PC-9 (cell line): ENCODE measurements at regions not wholly inside any gene's neighbourhood (a gene's known extent, or its start where the extent isn't known, plus 50 kb on each side); places are given as distances from the start of the nearest gene placed in this dataset.

Experiments used
- BruUV-seq: library from RNA; stranded (reverse); fragments of 400-500 nt; replicated peaks from 2 replicates; lab custom pipeline; 2021; lab: Mats Ljungman, UMichigan
- CTCF ChIA-PET: fragments of 300-600 bp; sonication (Branson Sonifier 250); formaldehyde crosslinking; loops from one replicate; lab custom pipeline; 2022; ENCODE audit warnings: antibody characterized with exemption; lab: Charles Lee
- POLR2A ChIA-PET: fragments of 300-600 bp; sonication (Branson Sonifier 250); formaldehyde crosslinking; loops from one replicate; lab custom pipeline; 2022; ENCODE audit warnings: antibody characterized with exemption; ENCODE audit not compliant: unreplicated experiment; lab: Charles Lee
- DNase-seq, 2 experiments: peaks; one replicate each; pipeline versions ENCODE4 v3.0.0 to v3.0.0-alpha.2; 2015 to 2022; ENCODE audit warnings: mixed read lengths in 1 of 2
- H2AFZ ChIP-seq: fragments of 200-600 bp; sonication (generic); 2 replicates; pipeline ENCODE4 v1.8.1; 2017; ENCODE audit warnings: antibody characterized with exemption
- H3F3A ChIP-seq: fragments of 200-600 bp; sonication (generic); 2 replicates; pipeline ENCODE4 v1.8.1; 2017; ENCODE audit warnings: antibody characterized with exemption, mild to moderate bottlenecking, low read depth; ENCODE audit not compliant: insufficient read depth
- H3K27ac ChIP-seq: fragments of 200-600 bp; sonication (generic); 2 replicates; pipeline ENCODE4 v1.6.1; 2016; ENCODE audit warnings: mixed run types
- H3K27me3 ChIP-seq: fragments of 200-600 bp; sonication (generic); 2 replicates; pipeline ENCODE4 v1.6.1; 2016; ENCODE audit warnings: low read depth, mixed run types; ENCODE audit not compliant: insufficient read depth
- H3K36me3 ChIP-seq: fragments of 200-600 bp; sonication (generic); 2 replicates; pipeline ENCODE4 v1.6.1; 2016; ENCODE audit warnings: low read depth, mixed run types
- H3K4me1 ChIP-seq: fragments of 200-600 bp; sonication (generic); replicated peaks from 2 replicates; pipeline ENCODE4 v1.6.1; 2016; ENCODE audit warnings: mixed run types; ENCODE audit not compliant: insufficient read depth
- H3K4me2 ChIP-seq: fragments of 200-600 bp; sonication (generic); 2 replicates; pipeline ENCODE4 v1.6.1; 2017; ENCODE audit warnings: mixed run types
- H3K4me3 ChIP-seq: fragments of 200-600 bp; sonication (generic); 2 replicates; pipeline ENCODE4 v1.6.1; 2016; ENCODE audit warnings: mixed run types
- H3K79me2 ChIP-seq: fragments of 200-600 bp; sonication (generic); 2 replicates; pipeline ENCODE4 v1.6.1; 2017; ENCODE audit warnings: low read depth, mixed run types
- H3K9me2 ChIP-seq: fragments of 200-600 bp; sonication (generic); 2 replicates; pipeline ENCODE4 v1.8.1; 2017; ENCODE audit warnings: mild to moderate bottlenecking; ENCODE audit not compliant: insufficient read depth
- H3K9me3 ChIP-seq: fragments of 200-600 bp; sonication (generic); 2 replicates; pipeline ENCODE4 v1.8.1; 2016; ENCODE audit warnings: low read depth; ENCODE audit not compliant: insufficient read depth
- H4K20me1 ChIP-seq: fragments of 200-600 bp; sonication (generic); 2 replicates; pipeline ENCODE4 v1.8.1; 2017; ENCODE audit not compliant: insufficient read depth
- EZH2 ChIP-seq: fragments of 200-600 bp; sonication (generic); IDR thresholded peaks from 2 replicates; pipeline ENCODE4 v1.8.0; 2017; ENCODE audit warnings: antibody characterized with exemption, low read depth
- intact Hi-C: fragments of 100-400 bp; cut with micrococcal nuclease; formaldehyde crosslinking; loops from one replicate; pipeline ENCODE4 v1.10.0; 2022; ENCODE audit not compliant: unreplicated experiment
- TF ChIP-seq, protein P1 (sequence below): fragments of 200-600 bp; sonication (generic); conservative IDR thresholded peaks from 2 replicates; pipeline ENCODE4 v1.6.1; 2017; ENCODE audit warnings: mixed run types, antibody characterized with exemption, mild to moderate bottlenecking, moderate library complexity

DNA sequence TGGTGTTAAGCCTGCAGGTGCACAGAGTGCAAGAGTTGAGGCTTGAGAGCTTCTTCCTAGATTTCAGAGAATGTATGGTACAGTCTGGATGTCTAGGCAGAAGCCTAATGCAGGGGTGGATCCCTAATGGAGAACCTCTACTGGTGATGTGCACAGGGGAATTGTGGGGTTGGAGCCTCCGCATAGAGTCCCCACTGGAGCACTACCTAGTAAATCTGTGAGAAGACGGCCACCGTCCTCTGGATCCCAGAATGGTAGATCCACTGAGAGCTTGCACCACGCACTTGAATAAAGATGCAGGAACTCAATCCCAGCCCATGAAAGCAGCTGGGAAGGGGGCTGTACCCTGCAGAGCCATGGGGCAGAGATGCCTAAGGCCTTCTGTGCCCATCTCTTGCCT, 699.4 kb upstream of the FAM174A start:
- Histone ChIP-seq H3K79me2 (no peaks in the 10 kb centered on the region), H3K4me3 (no peak overlapping the region), H2AFZ (no peak overlapping the region), H3K9me3 (no peaks in the 10 kb centered on the region), H3K9me2 (no peaks in the 10 kb centered on the region), H3K27me3 (no peaks in the 10 kb centered on the region), H3F3A (no peaks in the 10 kb centered on the region), H3K27ac (no peak overlapping the region), H4K20me1 (no peaks in the 10 kb centered on the region; the same call in 1 of the 2 replicates), H3K36me3 (no peaks in the 10 kb centered on the region), H3K4me2 (no peak overlapping the region), H3K4me1 (no peaks in the 10 kb centered on the region)
- ChIA-PET POLR2A (no interaction called here), CTCF (no interaction called here)
- no peak for DNase-seq
- no peak for TF ChIP-seq EZH2
- intact Hi-C loops: no loop called here
- BruUV-seq: no TSS peak

DNA sequence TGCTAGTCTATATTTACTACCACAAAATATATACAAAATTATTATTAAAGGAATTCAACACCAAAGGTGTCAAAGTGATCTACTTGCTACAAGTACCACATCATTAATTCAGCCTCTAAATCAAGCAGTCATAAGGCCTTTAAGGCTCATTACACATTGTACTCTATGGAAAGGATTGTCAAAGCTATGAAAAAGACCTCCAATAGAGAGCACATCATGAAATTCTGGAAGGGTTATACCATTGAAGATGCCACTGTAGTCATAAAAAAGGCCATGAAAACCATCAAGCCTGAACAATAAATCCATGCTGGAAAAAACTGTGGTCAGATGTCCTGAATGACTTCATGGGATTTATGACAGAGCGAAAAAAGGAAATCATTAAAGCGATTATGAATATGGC, 708.0 kb upstream of the FAM174A start:
- no TSS peak for BruUV-seq
- Histone ChIP-seq H2AFZ (no peak overlapping the region), H3K4me3 (no peak overlapping the region), H3K9me3 (no peaks in the 10 kb centered on the region), H3K36me3 (no peaks in the 10 kb centered on the region), H3K9me2 (no peaks in the 10 kb centered on the region; the same call in 1 of the 2 replicates), H3K4me1 (no peaks in the 10 kb centered on the region), H3K79me2 (no peaks in the 10 kb centered on the region), H4K20me1 (no peaks in the 10 kb centered on the region), H3F3A (no peaks in the 10 kb centered on the region), H3K27ac (no peak overlapping the region), H3K27me3 (no peaks in the 10 kb centered on the region), H3K4me2 (no peak overlapping the region)
- ChIA-PET CTCF (no interaction called here), POLR2A (no interaction called here)
- no peak for TF ChIP-seq EZH2
- TF ChIP-seq, protein P1, sequence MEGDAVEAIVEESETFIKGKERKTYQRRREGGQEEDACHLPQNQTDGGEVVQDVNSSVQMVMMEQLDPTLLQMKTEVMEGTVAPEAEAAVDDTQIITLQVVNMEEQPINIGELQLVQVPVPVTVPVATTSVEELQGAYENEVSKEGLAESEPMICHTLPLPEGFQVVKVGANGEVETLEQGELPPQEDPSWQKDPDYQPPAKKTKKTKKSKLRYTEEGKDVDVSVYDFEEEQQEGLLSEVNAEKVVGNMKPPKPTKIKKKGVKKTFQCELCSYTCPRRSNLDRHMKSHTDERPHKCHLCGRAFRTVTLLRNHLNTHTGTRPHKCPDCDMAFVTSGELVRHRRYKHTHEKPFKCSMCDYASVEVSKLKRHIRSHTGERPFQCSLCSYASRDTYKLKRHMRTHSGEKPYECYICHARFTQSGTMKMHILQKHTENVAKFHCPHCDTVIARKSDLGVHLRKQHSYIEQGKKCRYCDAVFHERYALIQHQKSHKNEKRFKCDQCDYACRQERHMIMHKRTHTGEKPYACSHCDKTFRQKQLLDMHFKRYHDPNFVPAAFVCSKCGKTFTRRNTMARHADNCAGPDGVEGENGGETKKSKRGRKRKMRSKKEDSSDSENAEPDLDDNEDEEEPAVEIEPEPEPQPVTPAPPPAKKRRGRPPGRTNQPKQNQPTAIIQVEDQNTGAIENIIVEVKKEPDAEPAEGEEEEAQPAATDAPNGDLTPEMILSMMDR: no peak
- no peak for DNase-seq
- intact Hi-C loops: no loop called here

DNA sequence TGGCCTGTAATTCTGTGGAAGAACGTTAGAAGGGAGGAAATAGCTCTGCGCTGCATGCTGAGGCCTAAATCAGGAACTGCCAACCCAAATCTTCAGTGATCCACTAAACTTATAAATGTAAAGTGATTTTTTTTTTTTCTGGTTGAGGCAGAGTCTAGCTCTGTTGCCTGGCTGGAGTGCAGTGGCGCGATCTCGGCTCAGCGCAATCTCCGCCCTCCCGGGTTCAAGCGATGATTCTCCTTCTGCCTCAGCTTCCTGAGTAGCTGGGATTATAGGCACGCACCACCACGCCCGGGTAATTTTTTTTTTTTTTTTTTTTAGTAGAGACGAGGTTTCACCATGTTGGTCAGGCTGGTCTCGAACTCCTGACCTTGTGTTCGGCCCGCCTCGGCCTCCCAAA, 717.4 kb upstream of the FAM174A start:
- intact Hi-C loops: no loop called here
- POLR2A ChIA-PET: no interaction called here
- CTCF ChIA-PET: no interaction called here

More for the DNA sequence above, 717.4 kb upstream of the FAM174A start:
- Histone ChIP-seq H3K4me3 (no peak overlapping the region), H3K9me2 (no peaks in the 10 kb centered on the region), H3K9me3 (no peaks in the 10 kb centered on the region), H3K27ac (no peak overlapping the region), H3F3A (no peaks in the 10 kb centered on the region), H2AFZ (no peak overlapping the region), H4K20me1 (no peaks in the 10 kb centered on the region), H3K4me2 (no peak overlapping the region), H3K27me3 (no peaks in the 10 kb centered on the region), H3K4me1 (no peaks in the 10 kb centered on the region), H3K36me3 (no peaks in the 10 kb centered on the region), H3K79me2 (no peaks in the 10 kb centered on the region)
- TF ChIP-seq, protein P1: no peak
- TF ChIP-seq EZH2: no peak
- no TSS peak for BruUV-seq
- no peak for DNase-seq
